ENCODE measurements at regions not wholly inside any gene's neighbourhood (a gene's known extent, or its start where the extent isn't known, plus 50 kb on each side); places are given as distances from the start of the nearest gene placed in this dataset.

GRCh38 chr5:147961208-147961749 is 54.9 kb upstream of the C5orf46 start:
- ChIA-PET POLR2A (no interaction called here), CTCF (no interaction called here)
- Mint-ChIP-seq H3K4me1 (no peaks in the 10 kb centered on the region), H3K27ac (no peak overlapping the region), H3K4me3 (no peak overlapping the region), H3K36me3 (peaks cover 0 to 5% (median 0%) of the 10 kb centered on the region in 3 donors), H3K9me3 (peaks cover 0 to 5% (median 0%) of the 10 kb centered on the region in 5 donors), H3K27me3 (peaks cover 0 to 6% of the 10 kb centered on the region in 2 donors)
- Histone ChIP-seq H3K36me3 (ENCODE audit: insufficient read depth, low read length) (no peaks in the 10 kb centered on the region), H3K4me3 (ENCODE audit: low read length) (no peak overlapping the region), H3K27ac (ENCODE audit: low read depth, low read length) (no peak overlapping the region), H3K27me3 (ENCODE audit: insufficient read depth, low read length, poor library complexity, severe bottlenecking) (no peaks in the 10 kb centered on the region), H3K4me1 (ENCODE audit: insufficient read depth, low read length) (no peaks in the 10 kb centered on the region), H3K9me3 (ENCODE audit: low read length) (no peaks in the 10 kb centered on the region)
- DNase-seq: no peak

- no peak overlapping the region for H3K27ac ChIP-seq (ENCODE audit: low read depth, low read length)
- peaks cover 0 to 5% (median 0%) of the 10 kb centered on the region in 3 donors for H3K36me3 Mint-ChIP-seq
- no peak overlapping the region for H3K4me3 Mint-ChIP-seq
- H3K4me1 ChIP-seq (ENCODE audit: insufficient read depth, low read length): no peaks in the 10 kb centered on the region
- ChIA-PET POLR2A (no interaction called here), CTCF (no interaction called here)
- no peaks in the 10 kb centered on the region for H3K27me3 Mint-ChIP-seq
- H3K9me3 Mint-ChIP-seq: peaks cover 0 to 5% (median 0%) of the 10 kb centered on the region in 5 donors
- no peaks in the 10 kb centered on the region for H3K36me3 ChIP-seq (ENCODE audit: insufficient read depth, low read length)
- H3K4me1 Mint-ChIP-seq: no peaks in the 10 kb centered on the region
- DNase-seq: no peak
- no peaks in the 10 kb centered on the region for H3K27me3 ChIP-seq (ENCODE audit: insufficient read depth, low read length, poor library complexity, severe bottlenecking)
- no peaks in the 10 kb centered on the region for H3K9me3 ChIP-seq (ENCODE audit: low read length)
- H3K4me3 ChIP-seq (ENCODE audit: low read length): no peak overlapping the region
- no peak overlapping the region for H3K27ac Mint-ChIP-seq
Measured at GRCh38 chr5:147957901-147958300, 51.6 kb upstream of the C5orf46 start.

- Histone ChIP-seq H3K4me1 (ENCODE audit: insufficient read depth, low read length) (no peaks in the 10 kb centered on the region), H3K36me3 (ENCODE audit: insufficient read depth, low read length) (no peaks in the 10 kb centered on the region), H3K4me3 (ENCODE audit: low read length) (no peak overlapping the region), H3K27ac (ENCODE audit: low read depth, low read length) (no peak overlapping the region), H3K9me3 (ENCODE audit: low read length) (no peaks in the 10 kb centered on the region), H3K27me3 (ENCODE audit: insufficient read depth, low read length, poor library complexity, severe bottlenecking) (no peaks in the 10 kb centered on the region)
- H3K9me3 Mint-ChIP-seq: peaks cover 0 to 5% (median 0%) of the 10 kb centered on the region in 5 donors
- H3K4me1 Mint-ChIP-seq: no peaks in the 10 kb centered on the region
- ChIA-PET POLR2A (no interaction called here), CTCF (no interaction called here)
- no peaks in the 10 kb centered on the region for H3K27me3 Mint-ChIP-seq
- no peak for DNase-seq
- peaks cover 0 to 5% (median 0%) of the 10 kb centered on the region in 3 donors for H3K36me3 Mint-ChIP-seq
- H3K4me3 Mint-ChIP-seq: no peak overlapping the region
- H3K27ac Mint-ChIP-seq: no peak overlapping the region
Measured at GRCh38 chr5:147956842-147957223, 50.5 kb upstream of the C5orf46 start.

GRCh38 chr5:147956064-147956841 is 49.9 kb upstream of the C5orf46 start:
- peaks cover 0 to 3% (median 0%) of the 10 kb centered on the region in 5 donors for H3K9me3 Mint-ChIP-seq
- H3K27ac Mint-ChIP-seq: no peak overlapping the region
- Histone ChIP-seq H3K27ac (ENCODE audit: low read depth, low read length) (no peak overlapping the region), H3K9me3 (ENCODE audit: low read length) (no peaks in the 10 kb centered on the region), H3K27me3 (ENCODE audit: insufficient read depth, low read length, poor library complexity, severe bottlenecking) (no peaks in the 10 kb centered on the region), H3K4me3 (ENCODE audit: low read length) (no peak overlapping the region), H3K36me3 (ENCODE audit: insufficient read depth, low read length) (no peaks in the 10 kb centered on the region), H3K4me1 (ENCODE audit: insufficient read depth, low read length) (no peaks in the 10 kb centered on the region)
- no peak overlapping the region for H3K4me3 Mint-ChIP-seq
- POLR2A ChIA-PET: no interaction called here
- H3K4me1 Mint-ChIP-seq: no peaks in the 10 kb centered on the region
- no peaks in the 10 kb centered on the region for H3K27me3 Mint-ChIP-seq
- CTCF ChIA-PET: no interaction called here
- peaks cover 0 to under 1% (median 0%) of the 10 kb centered on the region in 3 donors for H3K36me3 Mint-ChIP-seq
- no peak for DNase-seq
